GM18858 (cell line): ENCODE measurements at regions not wholly inside any gene's neighbourhood (a gene's known extent, or its start where the extent isn't known, plus 50 kb on each side); places are given as distances from the start of the nearest gene placed in this dataset.

Experiments used
- ATAC-seq: cut with Tn5 transposase; IDR thresholded peaks from one replicate; pipeline ENCODE4 v1.9.1; 2021; ENCODE audit not compliant: unreplicated experiment

- no peak for ATAC-seq
Measured at GRCh38 chr19:31596751-31597150, 247.5 kb upstream of the TSHZ3 start.

GRCh38 chr19:31597616-31598015, 248.4 kb upstream of the TSHZ3 start:
- ATAC-seq = no peak

GRCh38 chr19:31598730-31599238, 249.5 kb upstream of the TSHZ3 start:
- ATAC-seq = no peak

GRCh38 chr19:31600731-31601295, 251.6 kb upstream of the TSHZ3 start:
- ATAC-seq = no peak

GRCh38 chr19:31601855-31602254, 252.6 kb upstream of the TSHZ3 start:
- ATAC-seq = no peak

GRCh38 chr19:31602548-31602947, 253.3 kb upstream of the TSHZ3 start:
- no peak for ATAC-seq

- ATAC-seq = no peak
Measured at GRCh38 chr19:31604493-31605040, 255.3 kb upstream of the TSHZ3 start.

- no peak for ATAC-seq
Measured at GRCh38 chr19:31610018-31610417, 260.8 kb upstream of the TSHZ3 start.

GRCh38 chr19:31611046-31611877, 262.0 kb upstream of the TSHZ3 start:
- ATAC-seq = no peak

- no peak for ATAC-seq
Measured at GRCh38 chr19:31612873-31613272, 263.6 kb upstream of the TSHZ3 start.

GRCh38 chr19:31613683-31614219, 264.5 kb upstream of the TSHZ3 start:
- ATAC-seq = no peak

- no peak for ATAC-seq
Measured at GRCh38 chr19:31616031-31616430, 266.8 kb upstream of the TSHZ3 start.

GRCh38 chr19:31617010-31617585, 267.9 kb upstream of the TSHZ3 start:
- no peak for ATAC-seq

GRCh38 chr19:31625056-31625455, 275.8 kb upstream of the TSHZ3 start:
- no peak for ATAC-seq

- no peak for ATAC-seq
Measured at GRCh38 chr19:31625575-31625974, 276.3 kb upstream of the TSHZ3 start.

- ATAC-seq = no peak
Measured at GRCh38 chr19:31626941-31627340, 277.7 kb upstream of the TSHZ3 start.

GRCh38 chr19:31627620-31628365, 278.6 kb upstream of the TSHZ3 start:
- ATAC-seq = no peak

- no peak for ATAC-seq
Measured at GRCh38 chr19:31629579-31630363, 280.5 kb upstream of the TSHZ3 start.

GRCh38 chr19:31633014-31633413, 283.8 kb upstream of the TSHZ3 start:
- ATAC-seq = no peak

- no peak for ATAC-seq
Measured at GRCh38 chr19:31639306-31639705, 290.1 kb upstream of the TSHZ3 start.
